NT2/D1 (cell line): ENCODE measurements at regions not wholly inside any gene's neighbourhood (a gene's known extent, or its start where the extent isn't known, plus 50 kb on each side); places are given as distances from the start of the nearest gene placed in this dataset.

ENCODE experiments used
- SUZ12 ChIP-seq: IDR thresholded peaks from 2 replicates; pipeline ENCODE4 v1.6.1; 2011; ENCODE audit not compliant: insufficient read length, insufficient read depth; ENCODE audit errors: extremely low read depth
- YY1 ChIP-seq: IDR thresholded peaks from 2 replicates; pipeline ENCODE4 v1.6.1; 2011; ENCODE audit not compliant: insufficient read length, insufficient read depth
- ZNF274 ChIP-seq: IDR thresholded peaks from 2 replicates; pipeline ENCODE4 v1.6.1; 2011; ENCODE audit warnings: mild to moderate bottlenecking, low read depth, low read length

DNA sequence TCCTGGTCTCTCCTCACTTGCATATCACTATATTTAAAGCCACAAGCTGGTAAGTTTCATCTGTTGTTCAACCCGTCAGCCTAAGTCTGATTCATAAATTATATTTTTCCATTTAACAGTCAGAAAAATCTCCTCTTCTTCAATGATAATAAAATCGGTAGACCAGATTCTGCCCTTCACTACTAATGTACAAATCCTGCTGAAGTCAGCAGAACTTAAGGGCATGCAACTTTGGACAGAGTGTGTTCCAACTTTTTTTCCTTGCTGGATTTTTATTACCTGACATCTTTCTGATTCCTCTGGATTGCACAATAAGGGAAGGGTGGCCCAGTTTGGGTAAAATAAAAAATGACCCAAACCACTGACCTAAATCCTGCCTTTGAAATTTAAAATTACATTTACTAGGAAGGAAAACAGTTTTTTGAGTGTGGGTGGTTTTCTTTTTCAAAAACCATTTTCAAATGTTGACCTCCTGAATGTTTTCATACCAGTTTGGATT is 125.4 kb upstream of the DIO2 start:
- no peak for TF ChIP-seq ZNF274
- no peak for TF ChIP-seq YY1
- no peak for TF ChIP-seq SUZ12
